ENCODE measurements at regions not wholly inside any gene's neighbourhood (a gene's known extent, or its start where the extent isn't known, plus 50 kb on each side); places are given as distances from the start of the nearest gene placed in this dataset.

DNA sequence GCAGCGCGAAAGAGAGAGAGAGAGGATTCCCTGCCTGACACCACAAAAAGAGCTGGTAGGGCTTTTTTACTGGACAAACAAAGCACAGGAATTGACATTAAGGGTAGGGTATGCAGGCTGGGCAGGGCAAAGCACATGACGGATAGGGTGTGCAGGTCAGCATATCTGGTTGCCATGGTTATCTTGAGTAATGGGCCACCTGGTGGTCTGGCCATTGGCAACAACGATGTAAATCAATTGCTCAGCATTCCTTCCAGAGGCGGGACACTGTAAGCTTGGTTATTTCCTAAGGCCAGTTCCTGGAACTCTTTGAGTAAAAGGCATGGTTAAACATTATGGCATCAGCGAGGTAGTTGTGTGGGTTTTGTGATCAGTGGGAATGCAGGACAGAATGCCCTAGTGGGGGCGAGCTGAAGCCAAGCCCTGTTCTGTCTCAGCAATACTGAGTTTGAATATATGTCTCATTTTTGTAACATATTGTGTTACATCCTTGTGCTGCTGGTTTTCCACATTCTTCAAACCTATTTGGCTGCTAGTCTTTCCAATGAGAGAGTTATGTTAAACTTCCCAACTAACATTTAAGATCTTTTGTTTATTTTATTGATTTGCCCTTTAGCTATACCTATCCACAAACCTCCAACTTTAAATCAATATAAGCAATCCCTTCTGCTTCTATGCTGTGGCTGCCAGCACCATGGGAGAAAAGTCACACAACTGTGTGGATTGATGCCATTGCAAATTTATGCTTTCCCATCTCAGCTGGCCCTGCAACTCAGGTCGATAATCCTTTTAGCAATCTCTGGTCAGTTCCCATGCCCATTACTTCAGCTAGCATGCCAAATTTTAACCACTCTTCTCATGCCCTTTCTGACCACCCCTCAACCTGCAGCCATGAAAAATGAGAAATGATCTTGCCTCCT, 396.7 kb upstream of the PDE3A start:
- Mint-ChIP-seq H3K27ac (no peak overlapping the region), H3K4me1 (ENCODE audit: low read depth) (peaks cover 8% of the 10 kb centered on the region), H3K9me3 (no peaks in the 10 kb centered on the region), H3K36me3 (ENCODE audit: low read depth) (no peaks in the 10 kb centered on the region), H3K27me3 (ENCODE audit: low read depth) (no peaks in the 10 kb centered on the region), H3K4me3 (ENCODE audit: low read depth) (no peak overlapping the region)
- intact Hi-C loops (cut with micrococcal nuclease) = loop anchor here (10.0 kb wide), 1 partner anchor 137 kb away; no protein-coding TSS in a partner anchor
- no peak for DNase-seq (ENCODE audit: low spot score)

- H3K4me1 Mint-ChIP-seq (ENCODE audit: low read depth) = peaks cover 8% of the 10 kb centered on the region
- H3K36me3 Mint-ChIP-seq (ENCODE audit: low read depth) = no peaks in the 10 kb centered on the region
- intact Hi-C loops (cut with micrococcal nuclease) = loop anchor here (10.0 kb wide), 1 partner anchor 138 kb away; no protein-coding TSS in a partner anchor
- no peak for DNase-seq (ENCODE audit: low spot score)
- no peaks in the 10 kb centered on the region for H3K9me3 Mint-ChIP-seq
- no peak overlapping the region for H3K27ac Mint-ChIP-seq
- H3K27me3 Mint-ChIP-seq (ENCODE audit: low read depth) = no peaks in the 10 kb centered on the region
- H3K4me3 Mint-ChIP-seq (ENCODE audit: low read depth) = no peak overlapping the region
These were observed 395.7 kb upstream of the PDE3A start for GRCh38 chr12:19972325-19973288.

DNA sequence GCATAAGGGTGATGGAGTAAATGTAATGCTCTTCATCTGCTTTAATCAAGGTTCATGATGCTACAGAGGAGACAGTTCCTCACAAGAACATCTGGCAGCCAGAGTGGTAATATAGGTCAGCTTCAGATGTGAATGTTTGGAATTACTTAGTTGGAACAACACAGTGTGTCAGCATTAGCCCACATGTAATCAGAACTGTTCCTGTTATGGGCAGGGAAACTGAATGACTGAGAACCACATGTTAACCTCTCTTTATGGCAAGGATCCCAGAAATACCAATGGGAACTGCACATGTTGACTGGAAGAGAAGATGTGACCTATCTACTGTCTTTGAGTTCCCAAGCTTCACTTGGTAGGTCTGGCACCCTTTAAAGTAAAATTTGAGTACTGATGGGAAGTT, 390.1 kb upstream of the PDE3A start:
- Mint-ChIP-seq H3K36me3 (ENCODE audit: low read depth) (no peaks in the 10 kb centered on the region), H3K27me3 (ENCODE audit: low read depth) (no peaks in the 10 kb centered on the region), H3K27ac (no peak overlapping the region), H3K4me3 (ENCODE audit: low read depth) (no peak overlapping the region), H3K4me1 (ENCODE audit: low read depth) (no peaks in the 10 kb centered on the region), H3K9me3 (peaks cover 11% of the 10 kb centered on the region)
- DNase-seq (ENCODE audit: low spot score) = no peak
- intact Hi-C loops (cut with micrococcal nuclease) = loop anchor here (10.0 kb wide), 1 partner anchor 143 kb away; no protein-coding TSS in a partner anchor

DNA sequence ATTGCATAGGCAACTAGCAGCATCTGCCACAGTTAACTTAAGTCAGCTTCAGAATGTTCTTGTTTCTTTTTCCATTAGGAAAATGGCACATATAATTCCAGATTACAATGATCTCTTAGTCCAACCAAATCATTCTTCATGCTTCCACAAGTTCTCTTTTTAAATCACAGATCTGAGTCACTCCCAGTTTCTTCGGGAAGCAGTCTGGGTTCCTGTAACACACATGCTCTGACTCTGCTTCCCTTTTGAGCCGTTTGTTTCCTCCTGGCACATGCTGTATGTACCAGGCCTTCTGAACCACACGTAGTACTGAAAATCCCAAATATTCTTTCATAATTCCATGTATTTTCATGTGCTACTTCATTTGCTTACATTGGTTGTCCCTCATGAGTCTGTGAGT, 388.8 kb upstream of the PDE3A start:
- Mint-ChIP-seq H3K4me1 (ENCODE audit: low read depth) (no peaks in the 10 kb centered on the region), H3K9me3 (peaks cover 12% of the 10 kb centered on the region), H3K27ac (no peak overlapping the region), H3K4me3 (ENCODE audit: low read depth) (no peak overlapping the region), H3K27me3 (ENCODE audit: low read depth) (no peaks in the 10 kb centered on the region), H3K36me3 (ENCODE audit: low read depth) (no peaks in the 10 kb centered on the region)
- DNase-seq (ENCODE audit: low spot score) = no peak
- intact Hi-C loops (cut with micrococcal nuclease) = loop anchor here (10.0 kb wide), 1 partner anchor 145 kb away; no protein-coding TSS in a partner anchor

- DNase-seq (ENCODE audit: low spot score) = no peak
- Mint-ChIP-seq H3K4me1 (ENCODE audit: low read depth) (no peaks in the 10 kb centered on the region), H3K9me3 (peaks cover 12% of the 10 kb centered on the region), H3K27ac (no peak overlapping the region), H3K4me3 (ENCODE audit: low read depth) (no peak overlapping the region), H3K27me3 (ENCODE audit: low read depth) (no peaks in the 10 kb centered on the region), H3K36me3 (ENCODE audit: low read depth) (no peaks in the 10 kb centered on the region)
- intact Hi-C loops (cut with micrococcal nuclease) = no loop called here
These were observed 386.4 kb upstream of the PDE3A start for GRCh38 chr12:19981944-19982343.

DNA sequence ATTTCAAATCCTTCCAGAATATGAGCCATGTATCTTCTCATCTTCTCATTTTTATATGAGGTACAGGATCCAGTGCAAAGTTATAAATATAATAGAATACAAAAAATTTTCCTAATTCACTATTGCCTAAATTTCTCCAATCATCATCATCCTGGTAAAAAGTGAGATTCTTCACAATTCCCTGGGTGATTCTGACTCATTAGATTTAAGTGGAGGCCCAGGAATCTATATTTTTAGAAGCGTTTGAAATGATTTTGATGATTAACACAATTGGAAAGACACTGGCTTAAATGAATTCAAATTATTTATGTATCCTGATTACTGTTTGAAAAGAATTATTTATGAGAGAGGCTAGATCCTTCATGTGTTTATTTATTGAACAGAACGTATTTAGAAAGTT, 380.3 kb upstream of the PDE3A start:
- H3K4me3 Mint-ChIP-seq (ENCODE audit: low read depth) = no peak overlapping the region

DNA sequence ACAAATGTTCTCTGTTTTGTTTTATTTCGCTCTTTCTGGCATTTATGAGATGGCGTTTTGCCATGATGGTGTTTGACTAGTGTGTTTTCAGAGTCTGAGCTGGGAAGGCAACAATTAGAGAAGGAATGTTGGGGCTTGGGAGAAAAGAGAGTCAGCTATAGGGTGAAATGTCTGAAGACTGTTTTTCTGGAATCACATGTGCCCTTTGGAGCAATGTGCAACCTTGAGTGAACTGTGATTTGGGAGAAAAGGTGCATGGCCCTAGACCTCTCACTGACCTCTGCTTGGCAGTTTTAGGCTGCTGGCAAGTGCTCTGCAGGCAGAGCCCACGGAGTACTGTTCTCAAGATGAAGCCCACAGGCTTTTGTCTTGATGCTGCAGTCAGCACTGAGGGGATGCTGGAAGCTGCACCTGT, 379.9 kb upstream of the PDE3A start:
- no peak overlapping the region for H3K27ac Mint-ChIP-seq
- H3K36me3 Mint-ChIP-seq (ENCODE audit: low read depth) = no peaks in the 10 kb centered on the region
- intact Hi-C loops (cut with micrococcal nuclease) = no loop called here
- no peak overlapping the region for H3K4me3 Mint-ChIP-seq (ENCODE audit: low read depth)
- H3K27me3 Mint-ChIP-seq (ENCODE audit: low read depth) = no peaks in the 10 kb centered on the region
- peaks cover 4% of the 10 kb centered on the region for H3K9me3 Mint-ChIP-seq
- DNase-seq (ENCODE audit: low spot score) = no peak
- H3K4me1 Mint-ChIP-seq (ENCODE audit: low read depth) = no peaks in the 10 kb centered on the region

More for the DNA sequence above, 380.3 kb upstream of the PDE3A start:
- peaks cover 6% of the 10 kb centered on the region for H3K9me3 Mint-ChIP-seq
- H3K27me3 Mint-ChIP-seq (ENCODE audit: low read depth) = no peaks in the 10 kb centered on the region
- H3K4me1 Mint-ChIP-seq (ENCODE audit: low read depth) = no peaks in the 10 kb centered on the region
- intact Hi-C loops (cut with micrococcal nuclease) = no loop called here
- DNase-seq (ENCODE audit: low spot score) = no peak
- no peaks in the 10 kb centered on the region for H3K36me3 Mint-ChIP-seq (ENCODE audit: low read depth)
- no peak overlapping the region for H3K27ac Mint-ChIP-seq

GRCh38 chr12:19988948-19989347, 379.4 kb upstream of the PDE3A start:
- Mint-ChIP-seq H3K27me3 (ENCODE audit: low read depth) (no peaks in the 10 kb centered on the region), H3K4me1 (ENCODE audit: low read depth) (no peaks in the 10 kb centered on the region), H3K27ac (no peak overlapping the region), H3K36me3 (ENCODE audit: low read depth) (no peaks in the 10 kb centered on the region), H3K9me3 (peaks cover 7% of the 10 kb centered on the region), H3K4me3 (ENCODE audit: low read depth) (no peak overlapping the region)
- DNase-seq (ENCODE audit: low spot score) = no peak
- intact Hi-C loops (cut with micrococcal nuclease) = no loop called here

GRCh38 chr12:19991146-19991545, 377.2 kb upstream of the PDE3A start:
- intact Hi-C loops (cut with micrococcal nuclease) = no loop called here
- no peak for DNase-seq (ENCODE audit: low spot score)
- H3K27ac Mint-ChIP-seq = no peak overlapping the region
- H3K27me3 Mint-ChIP-seq (ENCODE audit: low read depth) = no peaks in the 10 kb centered on the region
- H3K4me3 Mint-ChIP-seq (ENCODE audit: low read depth) = no peak overlapping the region
- H3K4me1 Mint-ChIP-seq (ENCODE audit: low read depth) = no peaks in the 10 kb centered on the region
- H3K36me3 Mint-ChIP-seq (ENCODE audit: low read depth) = no peaks in the 10 kb centered on the region
- H3K9me3 Mint-ChIP-seq = peaks cover 7% of the 10 kb centered on the region

DNA sequence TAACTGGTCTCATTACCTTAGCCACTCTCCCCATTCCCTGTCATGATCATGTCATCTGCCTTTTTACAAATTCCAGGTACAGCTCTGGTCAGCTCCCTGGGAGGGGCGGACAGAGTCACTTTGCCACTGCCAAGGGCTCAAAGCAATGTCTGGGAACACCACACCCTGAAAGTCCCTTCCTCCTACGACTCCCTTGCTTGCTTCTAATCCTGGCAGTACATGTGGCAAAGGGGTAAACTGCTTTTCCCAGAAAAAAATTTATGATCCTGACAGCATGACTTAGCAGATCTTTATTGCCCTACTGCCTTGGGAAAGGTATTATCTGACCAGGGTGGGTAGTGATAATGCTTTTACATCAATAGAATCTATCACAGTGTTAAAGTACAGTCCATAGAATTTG, 376.0 kb upstream of the PDE3A start:
- DNase-seq (ENCODE audit: low spot score) = no peak
- peaks cover 7% of the 10 kb centered on the region for H3K9me3 Mint-ChIP-seq
- H3K4me1 Mint-ChIP-seq (ENCODE audit: low read depth) = no peaks in the 10 kb centered on the region
- intact Hi-C loops (cut with micrococcal nuclease) = no loop called here
- no peaks in the 10 kb centered on the region for H3K27me3 Mint-ChIP-seq (ENCODE audit: low read depth)
- no peak overlapping the region for H3K27ac Mint-ChIP-seq
- no peaks in the 10 kb centered on the region for H3K36me3 Mint-ChIP-seq (ENCODE audit: low read depth)
- no peak overlapping the region for H3K4me3 Mint-ChIP-seq (ENCODE audit: low read depth)

DNA sequence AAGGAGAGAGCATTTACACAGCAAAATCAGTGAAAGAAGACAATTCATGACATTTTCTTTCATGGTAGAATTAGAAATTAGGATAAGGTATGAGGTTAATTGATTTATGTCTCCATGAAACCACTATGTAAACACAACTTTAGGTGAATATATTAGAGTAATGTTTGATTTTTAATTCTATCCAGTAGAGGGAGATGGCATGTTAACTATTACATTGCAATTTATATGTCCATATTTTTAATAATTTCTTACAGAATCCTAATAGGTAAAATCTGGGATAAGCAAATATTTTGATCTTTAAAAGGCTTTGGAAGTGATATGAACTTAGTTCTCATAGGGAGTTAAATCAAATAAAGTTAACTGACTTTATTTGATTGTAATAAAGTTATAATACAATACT, 373.4 kb upstream of the PDE3A start:
- Mint-ChIP-seq H3K27ac (no peak overlapping the region), H3K4me3 (ENCODE audit: low read depth) (no peak overlapping the region), H3K4me1 (ENCODE audit: low read depth) (no peaks in the 10 kb centered on the region), H3K36me3 (ENCODE audit: low read depth) (no peaks in the 10 kb centered on the region), H3K27me3 (ENCODE audit: low read depth) (no peaks in the 10 kb centered on the region), H3K9me3 (peaks cover 7% of the 10 kb centered on the region)
- intact Hi-C loops (cut with micrococcal nuclease) = no loop called here
- DNase-seq (ENCODE audit: low spot score) = no peak

DNA sequence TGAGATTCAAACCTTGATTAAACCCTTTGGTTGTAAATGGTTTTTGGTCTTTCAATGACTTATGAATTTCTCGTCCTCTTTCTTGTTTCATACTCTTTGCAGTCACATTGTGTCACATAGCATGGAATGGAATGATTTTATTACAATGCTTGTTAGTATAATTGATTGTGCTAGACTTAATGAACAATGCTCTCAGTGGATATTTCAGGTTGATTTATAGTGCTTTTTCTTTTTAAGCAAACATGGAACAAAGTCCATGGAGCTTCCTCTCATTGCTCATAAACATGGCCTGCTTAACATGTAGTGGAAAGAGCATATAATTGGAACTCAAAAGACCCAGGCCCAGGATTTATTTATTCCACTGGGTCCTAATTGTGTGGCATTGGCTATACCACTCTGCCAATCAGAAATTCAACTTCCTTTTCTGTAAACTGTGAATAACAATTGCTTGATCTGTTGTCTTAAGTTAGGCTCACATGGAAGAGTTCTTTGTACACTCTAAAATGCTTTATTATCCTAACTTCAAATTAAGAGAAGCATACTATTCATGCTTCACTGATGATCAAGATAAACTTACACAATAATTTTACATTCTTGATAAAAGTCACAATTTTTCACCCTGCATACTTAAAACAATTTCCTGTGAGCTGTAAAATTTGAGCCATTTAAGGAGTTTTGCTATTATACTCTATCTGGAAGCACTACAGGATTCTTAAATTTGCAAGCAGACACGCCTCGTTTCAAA, 370.5 kb upstream of the PDE3A start:
- H3K27me3 Mint-ChIP-seq (ENCODE audit: low read depth) = no peaks in the 10 kb centered on the region
- H3K36me3 Mint-ChIP-seq (ENCODE audit: low read depth) = no peaks in the 10 kb centered on the region
- H3K4me1 Mint-ChIP-seq (ENCODE audit: low read depth) = no peaks in the 10 kb centered on the region
- intact Hi-C loops (cut with micrococcal nuclease) = no loop called here
- no peak overlapping the region for H3K27ac Mint-ChIP-seq
- no peak overlapping the region for H3K4me3 Mint-ChIP-seq (ENCODE audit: low read depth)
- H3K9me3 Mint-ChIP-seq = peaks cover 7% of the 10 kb centered on the region
- DNase-seq (ENCODE audit: low spot score) = no peak
